ENCODE measurements at regions not wholly inside any gene's neighbourhood (a gene's known extent, or its start where the extent isn't known, plus 50 kb on each side); places are given as distances from the start of the nearest gene placed in this dataset.

- no peaks in the 10 kb centered on the region for H3K4me1 Mint-ChIP-seq
- Histone ChIP-seq H3K4me3 (ENCODE audit: low read length) (no peak overlapping the region), H3K27ac (ENCODE audit: low read depth, low read length) (no peak overlapping the region), H3K9me3 (ENCODE audit: low read length) (no peaks in the 10 kb centered on the region), H3K4me1 (ENCODE audit: insufficient read depth, low read length) (no peaks in the 10 kb centered on the region), H3K27me3 (ENCODE audit: insufficient read depth, low read length, poor library complexity, severe bottlenecking) (no peaks in the 10 kb centered on the region), H3K36me3 (ENCODE audit: insufficient read depth, low read length) (no peaks in the 10 kb centered on the region)
- no peaks in the 10 kb centered on the region for H3K36me3 Mint-ChIP-seq
- H3K9me3 Mint-ChIP-seq, result peaks cover 2 to 6% (median 3%) of the 10 kb centered on the region in 5 donors
- no peaks in the 10 kb centered on the region for H3K27me3 Mint-ChIP-seq
- ChIA-PET CTCF (no interaction called here), POLR2A (no interaction called here)
- no peak for DNase-seq
- H3K27ac Mint-ChIP-seq, result no peak overlapping the region
- H3K4me3 Mint-ChIP-seq, result no peak overlapping the region
These were observed 428.3 kb downstream of the DNAH5 start for GRCh38 chr5:13516195-13516594.

- Mint-ChIP-seq H3K9me3 (peaks cover 0 to 6% (median 1%) of the 10 kb centered on the region in 5 donors), H3K36me3 (no peaks in the 10 kb centered on the region), H3K4me1 (no peaks in the 10 kb centered on the region), H3K27ac (peak overlapping the region in 1 of 8 donors; percentile 51), H3K27me3 (peaks cover 0 to under 1% of the 10 kb centered on the region in 2 donors), H3K4me3 (no peak overlapping the region)
- DNase-seq, result no peak
- no peaks in the 10 kb centered on the region for H3K4me1 ChIP-seq (ENCODE audit: insufficient read depth, low read length)
- no peaks in the 10 kb centered on the region for H3K27me3 ChIP-seq (ENCODE audit: insufficient read depth, low read length, poor library complexity, severe bottlenecking)
- ChIA-PET POLR2A (no interaction called here), CTCF (no interaction called here)
- H3K4me3 ChIP-seq (ENCODE audit: low read length), result no peak overlapping the region
- H3K9me3 ChIP-seq (ENCODE audit: low read length), result no peaks in the 10 kb centered on the region
- H3K36me3 ChIP-seq (ENCODE audit: insufficient read depth, low read length), result no peaks in the 10 kb centered on the region
- H3K27ac ChIP-seq (ENCODE audit: low read depth, low read length), result no peak overlapping the region
These were observed 433.0 kb downstream of the DNAH5 start for GRCh38 chr5:13511442-13511841.

GRCh38 chr5:13510616-13511015 lies 433.9 kb downstream of the DNAH5 start:
- Mint-ChIP-seq H3K36me3 (no peaks in the 10 kb centered on the region), H3K9me3 (peaks cover 0 to 6% (median 1%) of the 10 kb centered on the region in 5 donors), H3K4me3 (no peak overlapping the region), H3K27ac (no peak overlapping the region), H3K4me1 (no peaks in the 10 kb centered on the region), H3K27me3 (peaks cover 0 to 2% of the 10 kb centered on the region in 2 donors)
- no peaks in the 10 kb centered on the region for H3K4me1 ChIP-seq (ENCODE audit: insufficient read depth, low read length)
- DNase-seq, result no peak
- no peaks in the 10 kb centered on the region for H3K9me3 ChIP-seq (ENCODE audit: low read length)
- ChIA-PET CTCF (no interaction called here), POLR2A (no interaction called here)
- no peak overlapping the region for H3K4me3 ChIP-seq (ENCODE audit: low read length)
- no peak overlapping the region for H3K27ac ChIP-seq (ENCODE audit: low read depth, low read length)
- H3K27me3 ChIP-seq (ENCODE audit: insufficient read depth, low read length, poor library complexity, severe bottlenecking), result no peaks in the 10 kb centered on the region
- H3K36me3 ChIP-seq (ENCODE audit: insufficient read depth, low read length), result no peaks in the 10 kb centered on the region

GRCh38 chr5:13508559-13508958 lies 435.9 kb downstream of the DNAH5 start:
- POLR2A ChIA-PET, result no interaction called here
- H3K27ac Mint-ChIP-seq, result no peak overlapping the region
- H3K36me3 Mint-ChIP-seq, result no peaks in the 10 kb centered on the region

GRCh38 chr5:13505326-13505725 lies 439.2 kb downstream of the DNAH5 start:
- no peak for DNase-seq
- no peak overlapping the region for H3K4me3 ChIP-seq (ENCODE audit: low read length)
- H3K27ac ChIP-seq (ENCODE audit: low read depth, low read length), result no peak overlapping the region
- no peaks in the 10 kb centered on the region for H3K4me1 ChIP-seq (ENCODE audit: insufficient read depth, low read length)
- Mint-ChIP-seq H3K27ac (no peak overlapping the region), H3K36me3 (no peaks in the 10 kb centered on the region), H3K4me3 (no peak overlapping the region), H3K4me1 (no peaks in the 10 kb centered on the region), H3K9me3 (peaks cover 0 to 12% (median 1%) of the 10 kb centered on the region in 5 donors), H3K27me3 (peaks cover 0 to 2% of the 10 kb centered on the region in 2 donors)
- ChIA-PET POLR2A (no interaction called here), CTCF (no interaction called here)
- H3K36me3 ChIP-seq (ENCODE audit: insufficient read depth, low read length), result no peaks in the 10 kb centered on the region
- H3K9me3 ChIP-seq (ENCODE audit: low read length), result no peaks in the 10 kb centered on the region
- H3K27me3 ChIP-seq (ENCODE audit: insufficient read depth, low read length, poor library complexity, severe bottlenecking), result no peaks in the 10 kb centered on the region

More at GRCh38 chr5:13508559-13508958, 435.9 kb downstream of the DNAH5 start:
- no peak for DNase-seq
- Histone ChIP-seq H3K9me3 (ENCODE audit: low read length) (no peaks in the 10 kb centered on the region), H3K36me3 (ENCODE audit: insufficient read depth, low read length) (no peaks in the 10 kb centered on the region), H3K4me1 (ENCODE audit: insufficient read depth, low read length) (no peaks in the 10 kb centered on the region), H3K27ac (ENCODE audit: low read depth, low read length) (no peak overlapping the region), H3K4me3 (ENCODE audit: low read length) (no peak overlapping the region), H3K27me3 (ENCODE audit: insufficient read depth, low read length, poor library complexity, severe bottlenecking) (no peaks in the 10 kb centered on the region)
- Mint-ChIP-seq H3K9me3 (peaks cover 0 to 6% (median 1%) of the 10 kb centered on the region in 5 donors), H3K4me1 (no peaks in the 10 kb centered on the region), H3K27me3 (peaks cover 0 to 2% of the 10 kb centered on the region in 2 donors), H3K4me3 (no peak overlapping the region)
- CTCF ChIA-PET, result no interaction called here

GRCh38 chr5:13503017-13503416 lies 441.5 kb downstream of the DNAH5 start:
- Mint-ChIP-seq H3K27me3 (peaks cover 0 to 2% of the 10 kb centered on the region in 2 donors), H3K36me3 (no peaks in the 10 kb centered on the region), H3K4me3 (no peak overlapping the region), H3K4me1 (no peaks in the 10 kb centered on the region), H3K27ac (peak overlapping the region in 1 of 8 donors; percentile 75), H3K9me3 (peaks cover 0 to 9% (median 3%) of the 10 kb centered on the region in 5 donors)
- Histone ChIP-seq H3K36me3 (ENCODE audit: insufficient read depth, low read length) (no peaks in the 10 kb centered on the region), H3K27me3 (ENCODE audit: insufficient read depth, low read length, poor library complexity, severe bottlenecking) (no peaks in the 10 kb centered on the region), H3K4me3 (ENCODE audit: low read length) (no peak overlapping the region), H3K4me1 (ENCODE audit: insufficient read depth, low read length) (no peaks in the 10 kb centered on the region), H3K27ac (ENCODE audit: low read depth, low read length) (no peak overlapping the region), H3K9me3 (ENCODE audit: low read length) (no peaks in the 10 kb centered on the region)
- CTCF ChIA-PET, result no interaction called here
- no peak for DNase-seq
- POLR2A ChIA-PET, result no interaction called here

GRCh38 chr5:13501176-13501575 lies 443.3 kb downstream of the DNAH5 start:
- CTCF ChIA-PET, result no interaction called here
- H3K9me3 Mint-ChIP-seq, result peaks cover 0 to 9% (median 0%) of the 10 kb centered on the region in 5 donors
- POLR2A ChIA-PET, result no interaction called here

GRCh38 chr5:13498279-13498678 lies 446.2 kb downstream of the DNAH5 start:
- H3K27me3 Mint-ChIP-seq, result no peaks in the 10 kb centered on the region
- no peak overlapping the region for H3K4me3 ChIP-seq (ENCODE audit: low read length)
- H3K9me3 Mint-ChIP-seq, result peaks cover 0 to 9% (median 2%) of the 10 kb centered on the region in 5 donors
- H3K36me3 ChIP-seq (ENCODE audit: insufficient read depth, low read length), result no peaks in the 10 kb centered on the region
- no peaks in the 10 kb centered on the region for H3K36me3 Mint-ChIP-seq
- H3K9me3 ChIP-seq (ENCODE audit: low read length), result no peaks in the 10 kb centered on the region
- no peaks in the 10 kb centered on the region for H3K27me3 ChIP-seq (ENCODE audit: insufficient read depth, low read length, poor library complexity, severe bottlenecking)
- no peak overlapping the region for H3K4me3 Mint-ChIP-seq
- no peak for DNase-seq
- no peak overlapping the region for H3K27ac ChIP-seq (ENCODE audit: low read depth, low read length)
- no peaks in the 10 kb centered on the region for H3K4me1 ChIP-seq (ENCODE audit: insufficient read depth, low read length)
- CTCF ChIA-PET, result no interaction called here
- POLR2A ChIA-PET, result no interaction called here
- H3K4me1 Mint-ChIP-seq, result no peaks in the 10 kb centered on the region
- no peak overlapping the region for H3K27ac Mint-ChIP-seq

More at GRCh38 chr5:13501176-13501575, 443.3 kb downstream of the DNAH5 start:
- no peaks in the 10 kb centered on the region for H3K9me3 ChIP-seq (ENCODE audit: low read length)
- H3K27me3 Mint-ChIP-seq, result no peaks in the 10 kb centered on the region
- no peaks in the 10 kb centered on the region for H3K4me1 Mint-ChIP-seq
- no peak overlapping the region for H3K4me3 ChIP-seq (ENCODE audit: low read length)
- no peaks in the 10 kb centered on the region for H3K27me3 ChIP-seq (ENCODE audit: insufficient read depth, low read length, poor library complexity, severe bottlenecking)
- no peak overlapping the region for H3K27ac Mint-ChIP-seq
- no peak overlapping the region for H3K27ac ChIP-seq (ENCODE audit: low read depth, low read length)
- H3K4me1 ChIP-seq (ENCODE audit: insufficient read depth, low read length), result no peaks in the 10 kb centered on the region
- no peaks in the 10 kb centered on the region for H3K36me3 Mint-ChIP-seq
- H3K4me3 Mint-ChIP-seq, result no peak overlapping the region
- no peaks in the 10 kb centered on the region for H3K36me3 ChIP-seq (ENCODE audit: insufficient read depth, low read length)
- no peak for DNase-seq
